ENCODE measurements at regions not wholly inside any gene's neighbourhood (a gene's known extent, or its start where the extent isn't known, plus 50 kb on each side); places are given as distances from the start of the nearest gene placed in this dataset.
"Not testable (repeated sequence)": the region's sequence is repeated elsewhere in the genome, so short reads cannot be mapped to it uniquely, and the experiment has no call there.

DNA sequence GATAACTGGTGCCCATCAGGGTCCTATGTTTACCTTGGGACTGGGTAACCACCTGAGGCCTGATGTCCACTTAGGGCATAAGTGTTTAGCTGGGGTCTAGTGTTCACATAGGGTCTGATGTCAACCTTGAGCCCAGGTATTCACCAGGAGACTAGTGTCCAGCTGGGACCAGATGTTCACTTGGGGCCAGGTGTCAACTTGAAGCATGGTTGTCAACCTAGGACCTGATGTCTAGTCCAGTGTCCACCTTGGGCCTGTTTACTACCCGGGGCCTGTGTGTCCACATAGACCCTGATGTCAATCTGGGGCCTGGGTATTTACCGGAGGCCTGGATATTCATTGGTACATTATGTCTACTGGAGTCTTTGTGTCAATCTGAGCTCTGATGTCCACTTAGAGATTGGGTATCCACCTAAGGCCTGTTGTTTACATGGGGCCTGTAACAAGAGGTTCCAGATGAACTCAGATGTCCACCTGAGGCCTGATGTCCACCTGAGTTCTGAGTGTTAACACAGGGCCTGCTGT, 1491.2 kb upstream of the TPTE start:
- not testable (repeated sequence) for DNase-seq (ENCODE audit: low read depth); H3K4me3 ChIP-seq (ENCODE audit: low read depth, low read length)

DNA sequence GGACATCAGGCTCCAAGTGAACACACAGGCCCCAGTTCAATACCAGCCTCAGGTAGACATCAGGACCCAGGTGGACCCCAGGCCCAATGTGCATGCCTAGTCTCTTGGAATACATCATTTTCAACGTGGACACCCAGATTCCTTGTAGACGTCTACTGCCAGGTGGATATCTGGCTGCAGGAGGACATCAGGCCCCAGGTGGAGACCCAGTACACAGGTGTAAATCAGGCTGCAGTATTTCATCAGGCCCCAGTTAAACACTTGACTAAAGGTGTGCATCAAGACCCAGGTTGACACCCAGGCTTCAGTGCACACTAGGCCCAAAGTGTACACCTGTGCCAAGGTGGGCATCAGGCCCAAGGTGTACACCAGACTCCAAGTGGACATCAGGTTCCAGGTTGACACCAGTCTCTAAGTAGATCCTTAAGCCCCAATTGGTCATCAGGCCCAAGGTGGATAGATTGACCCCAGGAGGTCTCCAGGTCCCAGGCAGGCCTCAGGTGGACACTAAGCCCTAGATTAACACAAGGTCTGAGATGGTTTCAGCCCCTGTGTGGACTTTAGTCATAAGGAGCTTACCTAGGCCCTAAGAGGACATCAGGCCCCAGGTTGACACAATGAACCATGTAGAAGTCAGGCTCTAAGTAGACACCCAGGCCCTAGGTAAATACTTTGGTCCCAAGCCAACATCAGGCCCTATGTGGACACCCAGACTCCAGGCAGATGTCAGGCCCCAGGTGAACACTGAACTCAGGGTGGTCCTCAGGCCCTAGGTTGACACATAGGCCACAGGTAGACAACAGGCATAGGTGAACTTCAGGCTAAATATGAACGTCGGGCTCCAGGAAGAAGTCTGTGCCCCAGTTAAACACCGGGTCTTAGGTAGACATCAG, 1489.7 kb upstream of the TPTE start:
- not testable (repeated sequence) for DNase-seq (ENCODE audit: low read depth); H3K4me3 ChIP-seq (ENCODE audit: low read depth, low read length)

DNA sequence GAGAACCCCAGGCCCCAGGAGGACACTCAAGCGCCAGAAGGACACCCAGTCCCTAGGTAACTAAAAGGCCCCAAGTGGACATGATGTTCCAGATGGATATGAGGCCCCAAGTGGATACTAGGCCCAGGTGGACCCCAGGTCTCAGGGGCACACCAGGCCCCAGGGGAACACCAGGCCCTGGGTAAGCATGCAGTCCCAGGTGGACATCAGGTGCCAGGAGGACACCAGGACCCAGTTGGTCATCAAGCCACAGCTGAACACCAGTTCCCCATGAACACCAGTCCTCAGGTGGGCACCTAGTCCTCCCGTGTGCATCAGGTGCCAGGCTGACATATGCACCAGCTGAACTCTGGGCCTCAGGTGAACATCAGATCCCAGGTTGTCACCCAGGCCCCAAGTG, 1488.8 kb upstream of the TPTE start:
- DNase-seq (ENCODE audit: low read depth); H3K4me3 ChIP-seq (ENCODE audit: low read depth, low read length): not testable (repeated sequence)

DNA sequence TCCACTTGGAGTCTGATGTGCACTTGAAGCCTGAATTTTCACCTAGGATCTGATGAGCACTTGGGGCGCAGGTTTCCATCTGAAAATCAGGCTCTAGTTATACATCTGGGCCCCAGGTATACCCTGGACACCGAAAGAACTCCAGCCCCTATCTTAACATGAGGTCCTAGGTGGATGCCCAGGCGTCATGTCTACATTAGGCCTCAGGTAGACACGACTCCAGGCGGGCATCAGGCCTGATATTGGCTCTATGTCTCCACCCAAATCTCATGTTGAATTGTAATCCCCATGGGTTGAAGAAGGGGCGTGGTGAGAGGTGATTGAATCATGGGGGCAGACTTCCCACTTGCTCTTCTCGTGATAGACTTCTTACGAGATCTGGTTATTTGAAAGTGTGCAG, 1488.1 kb upstream of the TPTE start:
- not testable (repeated sequence) for DNase-seq (ENCODE audit: low read depth); H3K4me3 ChIP-seq (ENCODE audit: low read depth, low read length)

DNA sequence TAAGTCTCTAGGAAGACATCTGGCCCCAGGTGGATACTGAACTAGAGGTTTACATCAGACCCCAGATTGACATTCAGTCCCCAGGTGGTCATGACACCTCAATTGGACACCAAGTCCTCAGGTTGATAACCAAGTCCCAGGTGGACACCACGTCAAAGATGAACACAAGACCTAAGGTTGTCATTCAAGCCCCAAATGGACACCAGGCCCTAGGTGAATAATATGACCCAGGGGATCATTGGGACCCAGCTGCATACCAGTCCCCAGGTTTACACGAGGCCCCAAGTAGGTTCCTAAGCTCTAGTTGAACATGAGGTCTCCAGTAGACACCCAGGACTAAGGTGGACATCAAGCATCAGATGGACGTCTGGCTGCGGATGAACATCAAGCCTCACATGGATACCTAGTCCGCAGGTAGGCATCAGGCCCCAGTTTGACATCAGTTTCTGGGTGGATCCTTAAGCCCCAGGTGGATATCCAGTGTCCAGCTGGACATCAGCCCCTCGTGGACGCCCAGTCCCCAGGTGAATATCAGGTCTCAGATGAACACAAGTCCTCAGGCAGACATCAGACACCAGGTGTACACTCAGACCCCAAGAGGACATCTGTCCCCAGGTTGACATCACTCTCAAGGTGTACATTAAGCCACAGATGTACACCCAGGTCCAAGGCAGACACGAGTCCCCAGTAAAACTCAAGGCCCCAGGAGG, 1486.7 kb upstream of the TPTE start:
- DNase-seq (ENCODE audit: low read depth); H3K4me3 ChIP-seq (ENCODE audit: low read depth, low read length): not testable (repeated sequence)

DNA sequence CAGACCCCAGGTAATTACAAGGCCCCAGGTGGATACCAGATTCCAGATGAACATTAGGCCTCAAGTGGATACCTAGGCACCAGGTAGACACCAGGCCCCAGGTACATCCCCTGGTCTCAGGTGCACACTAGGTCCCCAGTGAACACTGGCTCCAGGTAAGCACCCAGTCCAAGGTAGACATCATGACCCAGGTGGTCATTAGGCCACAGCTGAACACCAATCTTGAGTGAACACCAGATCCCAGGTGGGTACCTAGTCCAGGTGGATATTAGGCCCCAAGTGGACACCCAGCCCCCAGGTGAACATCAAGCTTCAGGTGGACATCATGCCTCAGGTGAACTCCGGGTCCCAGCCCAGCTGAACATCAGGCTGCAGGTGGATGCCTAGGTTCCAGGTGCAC, 1486.2 kb upstream of the TPTE start:
- not testable (repeated sequence) for H3K4me3 ChIP-seq (ENCODE audit: low read depth, low read length); DNase-seq (ENCODE audit: low read depth)

DNA sequence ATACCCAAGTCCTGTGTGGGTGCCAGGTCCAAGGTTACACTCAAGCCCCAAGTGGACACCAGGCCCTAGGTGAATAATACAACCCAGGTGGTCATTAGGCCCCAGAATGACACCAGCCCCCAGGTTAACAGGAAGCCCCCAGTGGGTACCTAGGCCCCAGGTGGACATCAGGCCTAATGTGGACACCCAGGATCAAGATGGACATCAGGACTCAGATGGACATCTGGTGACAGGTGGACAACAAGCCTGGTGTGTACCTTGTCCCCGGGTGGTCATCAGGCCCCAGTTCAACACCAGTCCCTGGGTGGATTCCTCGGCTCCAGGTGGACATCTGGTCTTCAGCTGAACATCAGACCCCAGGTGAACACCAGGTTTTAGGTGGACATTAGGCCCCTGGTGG, 1485.4 kb upstream of the TPTE start:
- not testable (repeated sequence) for DNase-seq (ENCODE audit: low read depth); H3K4me3 ChIP-seq (ENCODE audit: low read depth, low read length)

DNA sequence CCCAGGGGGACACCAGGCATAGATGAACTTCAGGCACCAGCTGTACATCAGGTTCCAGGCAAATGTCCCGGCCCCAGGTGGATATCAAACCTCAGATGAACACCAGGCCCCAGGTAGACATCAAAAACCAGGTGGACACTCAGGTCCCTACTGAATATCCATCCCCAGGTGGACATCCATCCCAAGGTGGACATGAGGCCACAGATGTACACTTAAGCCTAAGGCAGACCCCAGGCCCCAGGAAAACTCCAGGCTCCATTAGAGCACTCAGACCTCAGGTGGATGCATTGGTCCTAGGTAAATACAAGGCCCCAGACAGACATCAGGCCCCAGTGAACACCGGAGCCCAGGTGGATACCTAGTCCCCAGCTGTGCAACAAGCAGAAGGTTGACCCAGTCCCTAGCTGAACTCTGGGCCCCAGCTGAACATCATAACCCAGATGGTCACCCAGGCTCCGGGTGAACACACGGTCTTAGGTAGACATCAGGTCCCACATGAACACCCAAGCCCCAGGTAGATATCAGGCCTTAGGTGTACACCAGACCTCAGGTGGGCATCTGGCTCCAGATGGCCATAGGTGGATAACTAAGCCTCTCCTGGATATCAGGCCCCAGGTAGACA, 1484.3 kb upstream of the TPTE start:
- DNase-seq (ENCODE audit: low read depth); H3K4me3 ChIP-seq (ENCODE audit: low read depth, low read length): not testable (repeated sequence)

DNA sequence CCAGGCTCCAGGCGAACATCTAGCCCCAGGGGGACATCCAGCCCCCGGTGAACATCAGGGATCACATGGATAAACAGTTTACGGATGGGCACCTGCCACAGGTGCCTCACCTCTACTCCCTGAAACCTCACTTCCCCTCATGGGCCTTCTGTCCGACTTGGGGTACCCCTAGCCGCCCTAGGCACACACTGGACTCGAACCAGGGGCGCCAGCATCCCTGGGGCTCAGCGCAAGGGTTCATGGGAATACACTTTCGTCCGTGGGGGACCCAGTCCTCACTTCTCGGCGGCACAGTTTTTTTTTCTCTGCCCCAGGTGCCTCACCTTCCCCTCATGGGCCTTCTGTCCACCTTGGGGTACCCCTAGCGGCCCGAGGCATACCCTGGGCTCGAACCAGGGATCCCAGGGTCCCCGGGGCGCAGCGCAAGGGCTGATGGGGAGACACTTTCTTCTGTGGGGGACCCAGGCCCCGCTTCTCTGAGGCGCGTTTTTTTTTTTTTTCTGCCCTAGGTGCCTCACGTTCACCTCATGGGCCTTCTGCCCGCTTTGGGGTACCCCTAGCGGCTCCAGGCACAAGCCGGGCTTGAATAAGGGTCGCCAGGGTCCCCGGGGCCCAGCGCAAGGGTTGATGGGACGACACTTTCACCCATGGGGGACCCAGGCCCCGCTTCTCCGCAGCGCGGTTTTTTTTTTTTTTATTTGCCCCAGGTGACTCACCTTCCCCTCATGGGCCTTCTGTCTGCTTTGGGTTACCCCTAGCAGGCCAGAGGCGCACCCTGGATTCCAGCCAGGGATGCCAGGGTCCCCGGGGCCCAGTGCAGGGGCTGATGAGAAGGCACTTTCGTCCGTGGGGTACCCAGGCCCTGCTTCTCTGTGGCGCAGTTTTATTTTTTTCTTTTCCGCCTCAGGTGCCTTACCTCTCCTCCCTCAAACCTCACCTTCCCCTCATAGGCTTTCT, 1483.5 kb upstream of the TPTE start:
- not testable (repeated sequence) for DNase-seq (ENCODE audit: low read depth); H3K4me3 ChIP-seq (ENCODE audit: low read depth, low read length)

DNA sequence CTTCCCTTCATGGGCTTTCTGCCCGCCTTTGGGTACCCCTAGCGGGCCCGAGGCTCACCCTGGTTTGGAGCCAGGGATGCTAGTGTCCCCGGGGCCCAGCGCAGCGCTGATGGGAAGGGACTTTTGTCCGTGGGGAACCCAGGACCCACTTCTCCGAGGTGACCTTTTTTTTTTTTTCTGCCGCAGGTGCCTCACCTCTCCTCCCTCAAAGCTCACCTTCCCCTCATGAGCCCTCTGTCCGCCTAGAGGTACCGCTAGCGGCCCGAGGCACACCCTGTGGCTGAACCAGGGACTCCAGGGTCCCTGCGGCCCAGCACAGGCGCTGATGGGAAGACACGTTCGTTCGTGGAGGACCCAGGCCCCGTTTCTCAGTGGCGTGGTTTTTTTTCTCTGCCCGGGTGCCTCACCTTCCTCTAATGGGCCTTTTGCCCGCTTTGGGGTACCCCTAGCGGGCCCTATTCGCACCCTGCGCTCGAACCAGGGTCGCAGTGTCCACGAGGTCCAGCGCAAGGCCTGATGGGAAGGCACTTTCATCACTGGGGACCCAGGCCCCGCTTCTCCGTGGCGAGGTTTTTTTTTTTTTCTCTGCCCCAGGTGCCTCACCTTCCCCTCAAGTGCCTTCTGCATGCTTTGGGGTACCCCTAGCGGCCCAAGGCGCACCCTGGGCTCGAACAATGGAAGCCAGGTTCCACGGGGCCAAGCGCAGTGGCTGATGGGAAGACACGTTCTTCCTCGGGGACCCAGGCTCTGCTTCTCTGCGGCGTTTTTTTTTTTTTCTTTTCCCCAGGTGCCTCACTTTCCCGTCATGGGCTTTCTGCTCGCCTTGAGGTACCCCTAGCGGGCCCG, 1481.6 kb upstream of the TPTE start:
- H3K4me3 ChIP-seq (ENCODE audit: low read depth, low read length); DNase-seq (ENCODE audit: low read depth): not testable (repeated sequence)

DNA sequence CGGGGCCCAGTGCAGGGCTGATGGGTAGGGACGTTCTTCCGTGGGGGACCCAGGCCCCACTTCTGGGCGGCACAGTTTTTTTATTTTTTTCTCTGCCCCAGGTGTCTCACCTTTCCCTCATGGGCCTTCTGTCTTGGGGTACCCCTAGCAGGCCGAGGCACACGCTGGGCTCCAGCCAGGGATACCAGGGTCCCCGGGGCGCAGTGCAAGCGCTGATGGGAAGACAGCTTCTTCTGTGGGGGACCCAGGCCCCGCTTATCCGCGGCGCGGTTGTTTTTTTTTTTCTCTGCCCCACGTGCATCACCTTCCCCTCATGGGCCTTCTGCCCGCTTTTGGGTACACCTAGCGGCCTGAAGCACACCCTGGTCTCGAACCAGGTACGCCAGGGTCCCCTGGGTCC, 1481.0 kb upstream of the TPTE start:
- not testable (repeated sequence) for H3K4me3 ChIP-seq (ENCODE audit: low read depth, low read length); DNase-seq (ENCODE audit: low read depth)

DNA sequence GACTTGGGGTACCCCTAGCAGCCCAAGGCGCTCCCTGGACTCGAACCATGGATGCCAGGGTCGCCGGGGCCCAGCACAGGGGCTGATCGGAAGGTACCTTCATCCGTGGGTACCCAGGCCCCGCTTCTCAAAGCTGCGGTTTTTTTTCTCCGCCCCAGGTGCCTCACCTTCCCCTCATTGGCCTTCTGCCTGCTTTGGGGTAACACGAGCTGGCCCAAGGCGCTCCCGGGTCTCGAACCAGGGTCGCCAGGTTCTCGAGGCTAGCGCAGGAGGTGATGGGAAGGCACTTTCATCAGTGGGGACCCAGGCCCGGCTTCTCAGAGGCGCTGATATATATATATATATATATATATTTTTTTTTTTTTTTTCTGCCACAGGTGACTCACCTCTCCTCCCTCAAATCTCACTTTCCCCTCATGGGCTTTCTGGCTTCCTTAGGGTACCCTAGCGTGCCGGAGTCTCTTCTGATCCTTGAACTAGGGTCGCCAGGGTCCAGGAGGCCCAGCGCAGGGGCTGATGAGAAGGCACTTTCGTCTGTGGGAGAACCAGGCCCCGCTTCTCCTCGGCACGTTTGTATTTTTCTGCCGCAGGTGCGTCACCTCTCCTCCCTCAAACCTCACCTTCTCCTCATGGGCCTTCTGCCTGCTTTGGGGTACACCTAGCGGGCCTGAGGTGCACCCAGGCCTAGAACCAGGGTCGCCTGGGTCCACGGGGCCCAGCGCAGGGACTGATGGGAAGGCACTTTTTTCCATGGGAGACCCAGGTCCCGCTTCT, 1480.0 kb upstream of the TPTE start:
- not testable (repeated sequence) for DNase-seq (ENCODE audit: low read depth)

DNA sequence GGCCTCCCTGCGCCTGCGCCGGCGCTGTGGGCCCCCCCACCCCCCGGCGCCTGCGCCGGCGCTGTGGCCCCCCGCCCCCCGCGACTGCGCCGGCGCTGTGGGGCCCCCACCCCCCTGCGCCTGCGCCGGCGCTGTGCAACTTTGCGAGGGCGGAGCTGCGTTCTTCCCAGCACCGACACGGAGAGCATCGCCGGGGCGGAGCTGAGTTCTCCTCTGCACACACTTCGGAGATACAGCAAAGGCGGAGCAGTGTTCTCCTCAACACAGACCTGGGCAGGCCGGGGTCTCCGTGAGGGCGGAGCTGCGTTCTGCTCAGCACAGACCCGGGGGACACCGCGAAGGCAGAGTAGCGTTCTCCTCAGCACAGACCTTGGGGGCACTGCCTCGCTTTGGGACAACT, 1478.3 kb upstream of the TPTE start:
- not testable (repeated sequence) for DNase-seq (ENCODE audit: low read depth); H3K4me3 ChIP-seq (ENCODE audit: low read depth, low read length)

More for the DNA sequence above, 1480.0 kb upstream of the TPTE start:
- not testable (repeated sequence) for H3K4me3 ChIP-seq (ENCODE audit: low read depth, low read length)

DNA sequence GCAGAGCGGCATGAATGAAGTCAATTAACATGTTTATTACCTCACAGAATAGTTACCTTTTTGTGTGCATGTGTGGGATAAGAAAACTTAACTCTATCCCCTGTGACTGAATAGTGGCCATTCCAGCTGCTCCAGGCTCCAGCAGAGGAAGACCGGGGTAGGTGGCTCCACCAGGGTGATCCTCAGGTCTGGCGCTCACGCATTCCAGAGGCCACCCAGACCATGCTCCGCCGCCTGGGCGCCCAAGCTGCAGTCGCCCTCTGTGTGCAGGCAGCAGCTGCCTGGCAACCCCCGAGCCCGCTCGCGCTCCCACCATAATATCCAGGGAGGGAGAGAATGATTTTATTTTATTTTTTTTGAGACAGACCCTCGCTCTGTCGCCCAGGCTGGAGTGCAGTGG, 1474.5 kb upstream of the TPTE start:
- not testable (repeated sequence) for DNase-seq (ENCODE audit: low read depth); H3K4me3 ChIP-seq (ENCODE audit: low read depth, low read length)

DNA sequence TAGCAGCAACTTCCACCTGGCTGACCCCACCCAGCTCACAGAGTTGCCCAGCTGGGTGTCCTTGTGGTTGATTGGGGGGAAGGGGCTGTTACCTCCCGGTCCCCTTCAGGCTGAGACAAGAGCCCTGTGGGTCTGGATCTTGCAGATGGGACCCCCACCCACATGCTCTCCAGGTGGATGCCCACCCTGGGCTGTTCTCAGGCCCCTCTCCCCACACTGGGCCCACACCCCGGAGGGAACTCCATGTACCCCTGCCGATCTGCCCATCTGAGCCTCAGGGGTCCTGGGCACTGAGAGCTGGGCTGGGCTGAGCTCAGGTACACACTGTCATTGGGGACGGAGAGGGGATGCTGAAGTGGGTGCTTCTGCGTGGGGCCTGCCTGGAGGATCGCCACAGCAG, 1453.9 kb upstream of the TPTE start:
- DNase-seq (ENCODE audit: low read depth): not testable (repeated sequence)

DNA sequence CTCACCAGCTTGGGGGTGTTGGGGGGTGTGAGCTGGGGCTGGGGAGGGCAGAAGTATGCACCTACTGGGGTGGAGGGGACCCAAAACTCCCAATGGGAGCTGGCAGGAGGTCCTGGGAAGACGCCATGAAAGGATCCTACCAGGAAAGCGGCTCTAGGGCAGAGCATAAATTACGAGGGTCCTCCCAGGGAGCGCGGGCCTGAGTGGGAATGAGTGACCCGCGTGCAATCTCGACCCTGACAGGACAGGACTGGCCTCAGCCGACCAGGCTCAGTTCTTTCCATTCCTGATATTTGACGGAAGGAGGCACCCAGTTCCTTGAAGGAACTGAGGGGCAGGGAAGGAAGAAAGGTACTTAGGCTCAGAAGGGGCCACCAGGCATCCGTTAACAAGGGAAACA, 1452.8 kb upstream of the TPTE start:
- DNase-seq (ENCODE audit: low read depth); H3K4me3 ChIP-seq (ENCODE audit: low read depth, low read length): not testable (repeated sequence)

More for the DNA sequence above, 1453.9 kb upstream of the TPTE start:
- H3K4me3 ChIP-seq (ENCODE audit: low read depth, low read length): not testable (repeated sequence)
